ENCODE measurements at regions not wholly inside any gene's neighbourhood (a gene's known extent, or its start where the extent isn't known, plus 50 kb on each side); places are given as distances from the start of the nearest gene placed in this dataset.
"Not testable (repeated sequence)": the region's sequence is repeated elsewhere in the genome, so short reads cannot be mapped to it uniquely, and the experiment has no call there.

- no peak for DNase-seq
Observed at GRCh38 chrX:44785652-44786051, 58.2 kb upstream of the DUSP21 start.

- DNase-seq: no peak
Observed at GRCh38 chrX:44784241-44784640, 59.6 kb upstream of the DUSP21 start.

GRCh38 chrX:44778254-44778653 lies 65.6 kb upstream of the DUSP21 start:
- no peak for DNase-seq

- no peak for DNase-seq
Observed at GRCh38 chrX:44775726-44776125, 68.1 kb upstream of the DUSP21 start.

- DNase-seq: not testable (repeated sequence)
Observed at GRCh38 chrX:44774066-44774465, 69.8 kb upstream of the DUSP21 start.

GRCh38 chrX:44770121-44770520 lies 73.7 kb upstream of the DUSP21 start:
- no peak for DNase-seq

- DNase-seq: no peak
Observed at GRCh38 chrX:44767308-44767707, 76.5 kb upstream of the DUSP21 start.

- no peak for DNase-seq
Observed at GRCh38 chrX:44765556-44765955, 78.3 kb upstream of the DUSP21 start.

GRCh38 chrX:44747969-44748368 lies 95.9 kb upstream of the DUSP21 start:
- no peak for DNase-seq

GRCh38 chrX:44747317-44747716 lies 96.5 kb upstream of the DUSP21 start:
- DNase-seq: no peak

GRCh38 chrX:44744799-44745198 lies 99.0 kb upstream of the DUSP21 start:
- DNase-seq: peak in 1 of 2 donors; percentile 1

GRCh38 chrX:44742480-44743155 lies 101.2 kb upstream of the DUSP21 start:
- DNase-seq: no peak

GRCh38 chrX:44741859-44742258 lies 102.0 kb upstream of the DUSP21 start:
- DNase-seq: not testable (repeated sequence)

GRCh38 chrX:44741458-44741857 lies 102.4 kb upstream of the DUSP21 start:
- not testable (repeated sequence) for DNase-seq

- no peak for DNase-seq
Observed at GRCh38 chrX:44735498-44735897, 108.3 kb upstream of the DUSP21 start.

- DNase-seq: no peak
Observed at GRCh38 chrX:44733931-44734330, 109.9 kb upstream of the DUSP21 start.

- DNase-seq: no peak
Observed at GRCh38 chrX:44731160-44731559, 112.7 kb upstream of the DUSP21 start.

GRCh38 chrX:44723426-44723825 lies 120.4 kb upstream of the DUSP21 start:
- no peak for DNase-seq

- DNase-seq: no peak
Observed at GRCh38 chrX:44708470-44708869, 135.4 kb upstream of the DUSP21 start.

GRCh38 chrX:44705817-44706551 lies 137.8 kb upstream of the DUSP21 start:
- no peak for DNase-seq

GRCh38 chrX:44698357-44698756 lies 145.5 kb upstream of the DUSP21 start:
- DNase-seq: no peak

- DNase-seq: no peak
Observed at GRCh38 chrX:44693255-44693654, 150.6 kb upstream of the DUSP21 start.

GRCh38 chrX:44690129-44690528 lies 147.5 kb upstream of the FUNDC1 start:
- DNase-seq: no peak

GRCh38 chrX:44675362-44676024 lies 132.8 kb upstream of the FUNDC1 start:
- no peak for DNase-seq

Measured in CD4-positive, alpha-beta T cell treated with Interferon alpha-2 for 1 hour (primary cell).